Fibroblast of lung (primary cell): ENCODE measurements at regions not wholly inside any gene's neighbourhood (a gene's known extent, or its start where the extent isn't known, plus 50 kb on each side); places are given as distances from the start of the nearest gene placed in this dataset.
A peak's percentile ranks its signal among the peaks of the same experiment; 100 is the strongest.

Source experiments
- DNase-seq, 2 donors: peaks; one replicate each; pipeline versions ENCODE4 v3.0.0 to v3.0.0-alpha.2; 2010; ENCODE audit warnings: low read depth in 2 of 2
- H2AFZ ChIP-seq: 2 replicates; pipeline ENCODE4 v1.5.1; 2012; ENCODE audit warnings: low read length, control low read depth, inconsistent platforms
- H3K27ac ChIP-seq: 2 replicates; pipeline ENCODE4 v1.5.1; 2011; ENCODE audit warnings: low read length, control low read depth; ENCODE audit not compliant: insufficient read depth
- H3K27me3 ChIP-seq: 2 replicates; pipeline ENCODE4 v1.5.1; 2011; ENCODE audit warnings: mild to moderate bottlenecking, low read length; ENCODE audit not compliant: control insufficient read depth, insufficient read depth
- H3K36me3 ChIP-seq: 2 replicates; pipeline ENCODE4 v1.5.1; 2011; ENCODE audit warnings: low read length; ENCODE audit not compliant: control insufficient read depth, insufficient read depth
- H3K4me1 ChIP-seq: 2 replicates; pipeline ENCODE4 v1.5.1; 2011; ENCODE audit warnings: low read length; ENCODE audit not compliant: control insufficient read depth, insufficient read depth; ENCODE audit errors: extremely low read depth
- H3K4me2 ChIP-seq: 2 replicates; pipeline ENCODE4 v1.5.1; 2011; ENCODE audit warnings: low read length, control low read depth; ENCODE audit not compliant: insufficient read depth; ENCODE audit errors: extremely low read depth
- H3K4me3 ChIP-seq, 4 experiments: fragments of 200-600 bp in 1 of 4; sonication (generic) in 1 of 4; replicated peaks in 1 of 4; 2 replicates each; pipeline ENCODE4 v1.5.1; 2011 to 2016; ENCODE audit warnings: low read length in 4 of 4, low read depth in 3 of 4, mild to moderate bottlenecking in 3 of 4, control low read depth in 2 of 4, inconsistent platforms in 1 of 4, mixed read lengths in 1 of 4; ENCODE audit not compliant: insufficient read depth in 1 of 4; ENCODE audit errors: control extremely low read depth in 1 of 4
- H3K79me2 ChIP-seq: 2 replicates; pipeline ENCODE4 v1.5.1; 2012; ENCODE audit warnings: mild to moderate bottlenecking, low read length, inconsistent platforms; ENCODE audit not compliant: control insufficient read depth, insufficient read depth
- H3K9ac ChIP-seq: 2 replicates; pipeline ENCODE4 v1.5.1; 2011; ENCODE audit warnings: mild to moderate bottlenecking, low read length, control low read depth; ENCODE audit not compliant: insufficient read depth
- H3K9me3 ChIP-seq: 2 replicates; pipeline ENCODE4 v1.5.1; 2012; ENCODE audit warnings: low read depth, low read length; ENCODE audit not compliant: control insufficient read depth, insufficient read depth
- H4K20me1 ChIP-seq: 2 replicates; pipeline ENCODE4 v1.5.1; 2011; ENCODE audit warnings: low read length; ENCODE audit not compliant: control insufficient read depth, insufficient read depth; ENCODE audit errors: extremely low read depth
- CTCF ChIP-seq, 2 donors: IDR thresholded peaks in 1 of 2; conservative IDR thresholded peaks in 1 of 2; 1 replicate in 1 of 2; 2 replicates in 1 of 2; pipeline ENCODE4 v1.5.1; 2011 to 2012; ENCODE audit warnings: low read length in 2 of 2, control low read depth in 1 of 2, inconsistent platforms in 1 of 2, low read depth in 1 of 2, mild to moderate bottlenecking in 1 of 2
- EZH2 ChIP-seq: IDR thresholded peaks from 2 replicates; pipeline ENCODE4 v1.5.1; 2012; ENCODE audit warnings: low read length, control low read depth, mild to moderate bottlenecking; ENCODE audit errors: missing control alignments

- Histone ChIP-seq H4K20me1 (no peaks in the 10 kb centered on the region), H3K4me2 (no peak overlapping the region), H3K9me3 (no peaks in the 10 kb centered on the region), H3K79me2 (no peaks in the 10 kb centered on the region), H2AFZ (no peak overlapping the region), H3K27me3 (no peaks in the 10 kb centered on the region), H3K36me3 (no peaks in the 10 kb centered on the region), H3K4me1 (no peaks in the 10 kb centered on the region), H3K9ac (no peak overlapping the region), H3K4me3 (no peak overlapping the region), H3K27ac (no peak overlapping the region)
- TF ChIP-seq EZH2, result no peak
- no peak for TF ChIP-seq CTCF (conservative IDR thresholded peaks at IDR 0.05 in 1 of 2, IDR thresholded peaks at IDR 0.05 in 1 of 2; ENCODE audit: low read depth in 1 of 2, low read length in 2 of 2)
- DNase-seq, result no peak
Measured at GRCh38 chr6:11485271-11485670, 52.3 kb upstream of the TMEM170B start.

- Histone ChIP-seq H3K79me2 (no peaks in the 10 kb centered on the region), H3K4me1 (no peaks in the 10 kb centered on the region), H3K27me3 (no peaks in the 10 kb centered on the region), H3K9me3 (no peaks in the 10 kb centered on the region), H3K4me2 (no peak overlapping the region), H4K20me1 (no peaks in the 10 kb centered on the region), H3K36me3 (no peaks in the 10 kb centered on the region), H3K4me3 (no peak overlapping the region), H2AFZ (no peak overlapping the region), H3K9ac (no peak overlapping the region), H3K27ac (no peak overlapping the region)
- DNase-seq, result peak in 1 of 2 donors; percentile 65
- no peak for TF ChIP-seq CTCF (conservative IDR thresholded peaks at IDR 0.05 in 1 of 2, IDR thresholded peaks at IDR 0.05 in 1 of 2; ENCODE audit: low read depth in 1 of 2, low read length in 2 of 2)
- TF ChIP-seq EZH2, result no peak
Measured at GRCh38 chr6:11484441-11484840, 53.1 kb upstream of the TMEM170B start.

GRCh38 chr6:11482616-11483015, 54.9 kb upstream of the TMEM170B start:
- H3K36me3 ChIP-seq, result no peaks in the 10 kb centered on the region
- H4K20me1 ChIP-seq, result no peaks in the 10 kb centered on the region
- no peaks in the 10 kb centered on the region for H3K9me3 ChIP-seq
- H2AFZ ChIP-seq, result no peak overlapping the region
- TF ChIP-seq CTCF (conservative IDR thresholded peaks at IDR 0.05 in 1 of 2, IDR thresholded peaks at IDR 0.05 in 1 of 2; ENCODE audit: low read depth in 1 of 2, low read length in 2 of 2), result no peak
- DNase-seq, result no peak
- no peak overlapping the region for H3K9ac ChIP-seq
- no peaks in the 10 kb centered on the region for H3K79me2 ChIP-seq
- H3K4me3 ChIP-seq, result no peak overlapping the region
- no peaks in the 10 kb centered on the region for H3K27me3 ChIP-seq
- H3K4me2 ChIP-seq, result no peak overlapping the region
- no peak overlapping the region for H3K27ac ChIP-seq
- no peaks in the 10 kb centered on the region for H3K4me1 ChIP-seq
